Fibroblast of mammary gland (primary cell): ENCODE measurements at regions not wholly inside any gene's neighbourhood (a gene's known extent, or its start where the extent isn't known, plus 50 kb on each side); places are given as distances from the start of the nearest gene placed in this dataset.
"Not testable (repeated sequence)": the region's sequence is repeated elsewhere in the genome, so short reads cannot be mapped to it uniquely, and the experiment has no call there.

ENCODE experiments used
- DNase-seq: peaks from one replicate; pipeline ENCODE4 v3.0.0-alpha.2; 2010; ENCODE audit warnings: low read depth
- H3K4me3 ChIP-seq: 2 replicates; pipeline ENCODE4 v1.5.1; 2011; ENCODE audit warnings: low read depth, mild to moderate bottlenecking, low read length, moderate library complexity; ENCODE audit not compliant: control insufficient read depth
- CTCF ChIP-seq: conservative IDR thresholded peaks from 2 replicates; pipeline ENCODE4 v1.5.1; 2011; ENCODE audit warnings: low read depth, low read length, inconsistent platforms; ENCODE audit not compliant: control insufficient read depth, insufficient read depth

- DNase-seq = no peak
- TF ChIP-seq CTCF = no peak
- no peak overlapping the region for H3K4me3 ChIP-seq
Observed at GRCh38 chr14:106551265-106551664, 1024.9 kb downstream of the TMEM121 start.

GRCh38 chr14:106556211-106556610 is 1029.8 kb downstream of the TMEM121 start:
- H3K4me3 ChIP-seq, DNase-seq: not testable (repeated sequence)

GRCh38 chr14:106556665-106557289 is 1030.4 kb downstream of the TMEM121 start:
- no peak overlapping the region for H3K4me3 ChIP-seq
- DNase-seq = no peak
- TF ChIP-seq CTCF = peak; percentile 29

GRCh38 chr14:106562451-106562850 is 1036.1 kb downstream of the TMEM121 start:
- no peak for TF ChIP-seq CTCF
- no peak overlapping the region for H3K4me3 ChIP-seq
- DNase-seq = no peak

GRCh38 chr14:106564058-106564643 is 1037.8 kb downstream of the TMEM121 start:
- no peak for TF ChIP-seq CTCF
- no peak for DNase-seq
- H3K4me3 ChIP-seq = no peak overlapping the region

GRCh38 chr14:106578481-106578880 is 1052.1 kb downstream of the TMEM121 start:
- no peak for TF ChIP-seq CTCF
- DNase-seq = no peak

GRCh38 chr14:106579084-106579483 is 1052.7 kb downstream of the TMEM121 start:
- no peak overlapping the region for H3K4me3 ChIP-seq
- no peak for TF ChIP-seq CTCF
- no peak for DNase-seq

More at GRCh38 chr14:106578481-106578880, 1052.1 kb downstream of the TMEM121 start:
- no peak overlapping the region for H3K4me3 ChIP-seq
